MM.1S (cell line): ENCODE measurements at regions not wholly inside any gene's neighbourhood (a gene's known extent, or its start where the extent isn't known, plus 50 kb on each side); places are given as distances from the start of the nearest gene placed in this dataset.

ENCODE experiments used
- EZH2 ChIP-seq: fragments of 300-600 bp; sonication (generic); optimal IDR thresholded peaks from 2 replicates; pipeline ENCODE3; 2017; ENCODE audit warnings: low read depth, mild to moderate bottlenecking, antibody characterized with exemption, low read length, mixed read lengths
- EZH2phosphoT487 ChIP-seq: fragments of 300-600 bp; sonication (generic); IDR thresholded peaks from 2 replicates; pipeline ENCODE4 v1.6.1; 2018; ENCODE audit warnings: antibody characterized with exemption, low read length
- TF ChIP-seq, protein P1 (sequence below): fragments of 300-600 bp; sonication (generic); IDR thresholded peaks from 2 replicates; pipeline ENCODE4 v1.5.1; 2016; ENCODE audit warnings: antibody characterized with exemption, low read length, mixed read lengths

DNA sequence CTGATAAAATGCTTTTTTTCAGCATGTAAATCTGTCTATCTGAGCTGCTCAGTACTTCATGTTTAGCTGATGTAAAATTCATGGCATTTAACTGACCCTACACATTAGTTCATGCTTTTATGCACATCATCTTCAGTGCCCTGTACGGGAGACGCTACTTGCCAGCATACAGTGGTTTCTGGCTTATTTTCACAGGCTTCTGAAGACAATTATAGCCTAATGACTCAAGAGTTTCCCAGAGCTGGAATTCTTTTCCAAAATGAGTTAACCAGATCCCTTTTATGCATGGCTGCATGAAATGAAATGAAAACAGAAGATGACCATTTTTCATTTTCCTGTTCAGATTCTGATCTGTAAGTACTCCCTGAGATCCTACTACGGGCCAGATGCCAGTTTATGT lies 1061.5 kb downstream of the ROBO2 start:
- TF ChIP-seq, protein P1, sequence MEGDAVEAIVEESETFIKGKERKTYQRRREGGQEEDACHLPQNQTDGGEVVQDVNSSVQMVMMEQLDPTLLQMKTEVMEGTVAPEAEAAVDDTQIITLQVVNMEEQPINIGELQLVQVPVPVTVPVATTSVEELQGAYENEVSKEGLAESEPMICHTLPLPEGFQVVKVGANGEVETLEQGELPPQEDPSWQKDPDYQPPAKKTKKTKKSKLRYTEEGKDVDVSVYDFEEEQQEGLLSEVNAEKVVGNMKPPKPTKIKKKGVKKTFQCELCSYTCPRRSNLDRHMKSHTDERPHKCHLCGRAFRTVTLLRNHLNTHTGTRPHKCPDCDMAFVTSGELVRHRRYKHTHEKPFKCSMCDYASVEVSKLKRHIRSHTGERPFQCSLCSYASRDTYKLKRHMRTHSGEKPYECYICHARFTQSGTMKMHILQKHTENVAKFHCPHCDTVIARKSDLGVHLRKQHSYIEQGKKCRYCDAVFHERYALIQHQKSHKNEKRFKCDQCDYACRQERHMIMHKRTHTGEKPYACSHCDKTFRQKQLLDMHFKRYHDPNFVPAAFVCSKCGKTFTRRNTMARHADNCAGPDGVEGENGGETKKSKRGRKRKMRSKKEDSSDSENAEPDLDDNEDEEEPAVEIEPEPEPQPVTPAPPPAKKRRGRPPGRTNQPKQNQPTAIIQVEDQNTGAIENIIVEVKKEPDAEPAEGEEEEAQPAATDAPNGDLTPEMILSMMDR, result no peak
- no peak for TF ChIP-seq EZH2phosphoT487
- no peak for TF ChIP-seq EZH2
